ENCODE measurements at regions not wholly inside any gene's neighbourhood (a gene's known extent, or its start where the extent isn't known, plus 50 kb on each side); places are given as distances from the start of the nearest gene placed in this dataset.
"Not testable (repeated sequence)": the region's sequence is repeated elsewhere in the genome, so short reads cannot be mapped to it uniquely, and the experiment has no call there.

DNA sequence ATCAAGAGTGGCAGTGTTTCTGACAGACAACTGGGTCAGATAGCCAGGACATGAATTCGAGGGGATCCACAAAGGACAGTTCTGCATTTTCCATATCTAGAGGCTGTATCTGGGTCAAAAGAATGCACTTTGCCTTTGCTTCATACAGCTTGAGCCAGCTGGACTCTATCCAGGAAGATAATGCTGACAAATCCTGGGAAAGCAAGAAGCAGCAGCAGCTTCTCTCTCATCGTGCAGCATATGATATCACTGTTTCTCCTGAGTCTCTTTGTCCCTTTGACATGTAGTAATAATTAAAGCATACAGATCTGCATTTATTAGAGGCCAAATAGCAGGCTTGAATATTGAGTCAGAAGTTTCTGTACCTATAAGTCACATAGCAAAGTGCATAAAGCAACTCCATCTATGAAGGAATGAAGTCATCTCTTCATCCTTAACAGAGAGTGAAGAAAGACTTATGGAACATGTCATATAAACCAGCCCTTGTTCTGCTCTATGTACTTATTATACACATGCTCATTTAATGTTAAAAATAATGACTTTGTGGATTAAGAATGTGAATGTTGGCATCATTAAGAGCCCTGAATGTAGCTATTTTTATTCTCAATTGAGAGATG lies 236.8 kb upstream of the GBE1 start:
- H3K27ac Mint-ChIP-seq (ENCODE audit: unreplicated experiment) = no peak overlapping the region
- H3K4me3 Mint-ChIP-seq (ENCODE audit: unreplicated experiment) = no peak overlapping the region
- DNase-seq (ENCODE audit: low spot score) = no peak
- no peak for TF ChIP-seq CTCF (IDR thresholded peaks at IDR 0.05)
- no peaks in the 10 kb centered on the region for H3K27me3 Mint-ChIP-seq (ENCODE audit: low read depth)
- H3K9me3 Mint-ChIP-seq (ENCODE audit: low read depth) = peaks cover 11% of the 10 kb centered on the region
- H3K4me1 Mint-ChIP-seq (ENCODE audit: low read depth) = peaks cover 29% of the 10 kb centered on the region
- H3K36me3 Mint-ChIP-seq (ENCODE audit: low read depth) = no peaks in the 10 kb centered on the region

DNA sequence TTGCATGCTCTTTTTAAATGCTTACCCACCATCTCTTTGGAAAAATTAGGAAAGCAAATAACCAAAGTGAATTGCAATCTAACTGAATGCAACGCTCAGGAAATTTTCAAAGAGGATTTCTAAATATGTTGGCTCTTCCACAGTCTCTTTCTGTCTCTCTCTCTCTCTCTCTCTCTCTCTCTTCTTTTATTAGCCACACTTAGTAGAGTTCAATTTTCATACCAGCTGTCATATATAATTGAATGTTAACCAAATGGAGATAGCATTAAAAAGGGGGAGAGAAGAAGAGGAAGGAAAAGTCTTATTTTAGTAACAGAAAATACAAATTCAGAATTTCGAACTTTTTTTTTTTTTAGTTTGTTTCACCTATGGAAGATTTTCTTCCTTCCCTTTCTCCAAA lies 235.9 kb upstream of the GBE1 start:
- Mint-ChIP-seq H3K36me3 (ENCODE audit: low read depth) (no peaks in the 10 kb centered on the region), H3K4me1 (ENCODE audit: low read depth) (peaks cover 24% of the 10 kb centered on the region), H3K9me3 (ENCODE audit: low read depth) (peaks cover 11% of the 10 kb centered on the region), H3K4me3 (ENCODE audit: unreplicated experiment) (no peak overlapping the region), H3K27me3 (ENCODE audit: low read depth) (no peaks in the 10 kb centered on the region), H3K27ac (ENCODE audit: unreplicated experiment) (no peak overlapping the region)
- DNase-seq (ENCODE audit: low spot score) = no peak
- TF ChIP-seq CTCF (IDR thresholded peaks at IDR 0.05) = no peak

GRCh38 chr3:81995329-81995728 lies 233.9 kb upstream of the GBE1 start:
- Mint-ChIP-seq H3K27ac (ENCODE audit: unreplicated experiment) (no peak overlapping the region), H3K36me3 (ENCODE audit: low read depth) (no peaks in the 10 kb centered on the region), H3K4me1 (ENCODE audit: low read depth) (peaks cover 11% of the 10 kb centered on the region), H3K9me3 (ENCODE audit: low read depth) (peaks cover 11% of the 10 kb centered on the region), H3K27me3 (ENCODE audit: low read depth) (no peaks in the 10 kb centered on the region), H3K4me3 (ENCODE audit: unreplicated experiment) (no peak overlapping the region)
- peak; percentile 27 for TF ChIP-seq CTCF (IDR thresholded peaks at IDR 0.05)
- DNase-seq (ENCODE audit: low spot score) = no peak

- Mint-ChIP-seq H3K4me1 (ENCODE audit: low read depth) (no peaks in the 10 kb centered on the region), H3K36me3 (ENCODE audit: low read depth) (no peaks in the 10 kb centered on the region), H3K27me3 (ENCODE audit: low read depth) (no peaks in the 10 kb centered on the region), H3K9me3 (ENCODE audit: low read depth) (peaks cover 5% of the 10 kb centered on the region), H3K27ac (ENCODE audit: unreplicated experiment) (no peak overlapping the region), H3K4me3 (ENCODE audit: unreplicated experiment) (no peak overlapping the region)
- no peak for TF ChIP-seq CTCF (IDR thresholded peaks at IDR 0.05)
- no peak for DNase-seq (ENCODE audit: low spot score)
Measured at GRCh38 chr3:81989758-81990157, 228.3 kb upstream of the GBE1 start.

GRCh38 chr3:81989274-81989673 lies 227.8 kb upstream of the GBE1 start:
- Mint-ChIP-seq H3K27ac (ENCODE audit: unreplicated experiment) (no peak overlapping the region), H3K27me3 (ENCODE audit: low read depth) (no peaks in the 10 kb centered on the region), H3K9me3 (ENCODE audit: low read depth) (peaks cover 5% of the 10 kb centered on the region), H3K4me3 (ENCODE audit: unreplicated experiment) (no peak overlapping the region), H3K36me3 (ENCODE audit: low read depth) (no peaks in the 10 kb centered on the region), H3K4me1 (ENCODE audit: low read depth) (no peaks in the 10 kb centered on the region)
- DNase-seq (ENCODE audit: low spot score) = no peak
- no peak for TF ChIP-seq CTCF (IDR thresholded peaks at IDR 0.05)

DNA sequence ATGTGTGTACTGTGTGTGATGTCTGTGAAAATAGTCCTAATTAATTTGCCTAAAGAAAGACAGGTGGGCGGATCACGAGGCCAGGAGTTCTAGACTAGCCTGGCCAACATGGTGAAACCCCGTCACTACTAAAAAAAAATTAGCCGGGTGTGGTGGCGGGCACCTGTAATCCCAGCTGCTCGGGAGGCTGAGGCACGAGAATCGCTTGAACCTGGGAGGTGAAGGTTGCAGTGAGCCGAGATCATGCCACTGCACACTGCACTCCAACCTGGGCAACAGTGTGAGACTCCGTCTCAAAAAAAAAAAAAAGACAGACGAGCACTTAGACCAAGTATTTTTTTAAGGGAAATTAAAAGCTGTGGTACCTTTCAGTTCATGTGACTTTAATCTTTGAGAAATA lies 226.0 kb upstream of the GBE1 start:
- H3K9me3 Mint-ChIP-seq (ENCODE audit: low read depth); DNase-seq (ENCODE audit: low spot score); H3K27me3 Mint-ChIP-seq (ENCODE audit: low read depth); H3K27ac Mint-ChIP-seq (ENCODE audit: unreplicated experiment); H3K4me3 Mint-ChIP-seq (ENCODE audit: unreplicated experiment); H3K36me3 Mint-ChIP-seq (ENCODE audit: low read depth); H3K4me1 Mint-ChIP-seq (ENCODE audit: low read depth): not testable (repeated sequence)
